ENCODE measurements at regions not wholly inside any gene's neighbourhood (a gene's known extent, or its start where the extent isn't known, plus 50 kb on each side); places are given as distances from the start of the nearest gene placed in this dataset.

DNA sequence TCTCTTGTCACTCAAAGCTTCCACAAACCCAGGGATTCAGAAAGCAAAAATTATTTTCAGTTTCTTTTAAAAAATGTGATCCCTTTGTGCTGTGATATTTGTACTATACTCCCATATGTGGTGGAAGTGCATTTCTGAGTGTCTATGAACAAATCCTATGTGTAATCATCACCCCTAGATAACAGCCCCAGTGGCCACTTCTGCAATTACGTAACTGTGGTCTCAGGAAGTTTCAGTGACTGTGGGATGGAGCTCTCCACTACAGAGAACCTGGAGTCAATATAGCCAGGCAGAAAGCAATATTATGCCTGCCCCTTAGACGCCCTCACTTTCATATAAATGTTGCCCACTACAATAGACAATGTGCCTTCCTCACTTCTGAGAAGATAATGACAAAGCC is 1101.7 kb upstream of the GHITM start:
- no peak for DNase-seq

DNA sequence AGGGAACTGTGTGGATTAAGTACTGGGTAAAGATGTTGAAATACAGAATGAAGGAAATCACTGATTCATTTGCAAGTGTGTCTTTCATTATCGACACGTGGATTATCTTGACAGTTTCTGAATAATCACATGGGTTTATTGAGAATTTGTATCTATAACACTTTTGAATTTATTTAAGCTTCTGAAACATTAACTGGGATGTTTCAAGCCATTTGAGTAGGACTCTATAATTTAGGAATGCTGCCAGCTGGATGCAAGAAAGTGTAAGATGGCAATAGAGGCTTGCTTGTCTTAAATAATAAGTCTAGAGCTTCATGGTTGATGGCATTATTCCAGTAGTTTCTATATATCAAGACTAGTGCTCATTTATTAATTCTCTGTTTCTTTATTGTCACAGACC is 1100.7 kb upstream of the GHITM start:
- DNase-seq = no peak

DNA sequence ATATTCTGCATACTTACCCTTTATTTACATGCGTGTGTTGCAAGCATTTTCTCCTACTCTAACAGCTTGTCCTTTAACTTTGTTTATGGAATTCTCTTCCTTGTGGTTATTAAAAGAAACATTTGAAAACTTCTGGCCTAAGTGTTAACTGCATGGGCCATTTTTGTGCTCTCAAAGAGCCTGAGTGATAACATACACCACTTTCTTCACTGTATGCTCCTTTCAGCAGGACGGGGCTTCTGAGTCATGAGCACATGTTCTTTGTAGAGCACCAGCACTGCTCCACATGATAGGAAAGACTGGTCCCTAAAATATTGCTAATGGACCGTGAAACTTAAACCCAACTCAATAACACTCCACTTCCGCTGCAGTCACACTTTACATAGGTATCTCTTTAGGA is 1093.6 kb upstream of the GHITM start:
- no peak for DNase-seq

DNA sequence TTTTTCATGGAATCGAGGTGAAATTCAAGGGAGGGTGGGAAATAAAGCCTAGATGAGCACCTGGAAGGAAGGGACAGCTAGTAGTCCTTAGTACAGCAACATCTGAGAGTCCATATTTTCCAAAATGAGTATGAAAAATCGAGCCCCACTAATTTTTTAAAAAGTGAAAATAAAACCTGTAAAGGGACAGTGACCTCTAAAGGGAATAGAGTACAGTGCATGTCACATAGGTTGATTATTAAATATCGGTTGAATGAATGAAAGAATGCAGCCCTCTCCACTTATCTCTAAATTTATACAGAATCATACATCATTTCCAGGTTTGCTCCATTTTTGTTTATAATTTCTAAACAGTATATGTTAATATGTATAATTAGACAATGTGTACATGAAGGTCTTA is 1088.5 kb upstream of the GHITM start:
- no peak for DNase-seq

DNA sequence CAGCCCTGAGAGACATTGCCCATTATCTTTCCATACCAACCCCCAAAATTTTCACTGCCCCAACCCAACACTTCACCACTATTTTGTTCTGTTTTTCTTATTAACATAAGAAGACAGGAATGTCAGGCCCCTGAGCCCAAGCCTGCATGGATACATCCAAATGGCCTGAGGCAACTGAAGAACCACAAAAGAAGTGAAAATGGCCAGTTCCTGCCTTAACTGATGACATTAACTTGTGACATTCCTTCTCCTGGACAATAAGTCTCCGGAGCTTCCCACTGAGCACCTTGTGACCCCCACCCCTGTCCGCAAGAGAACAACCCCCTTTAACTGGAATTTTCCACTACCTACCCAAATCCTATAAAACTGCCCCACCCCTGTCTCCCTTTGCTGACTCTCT is 1076.4 kb upstream of the GHITM start:
- DNase-seq = no peak

DNA sequence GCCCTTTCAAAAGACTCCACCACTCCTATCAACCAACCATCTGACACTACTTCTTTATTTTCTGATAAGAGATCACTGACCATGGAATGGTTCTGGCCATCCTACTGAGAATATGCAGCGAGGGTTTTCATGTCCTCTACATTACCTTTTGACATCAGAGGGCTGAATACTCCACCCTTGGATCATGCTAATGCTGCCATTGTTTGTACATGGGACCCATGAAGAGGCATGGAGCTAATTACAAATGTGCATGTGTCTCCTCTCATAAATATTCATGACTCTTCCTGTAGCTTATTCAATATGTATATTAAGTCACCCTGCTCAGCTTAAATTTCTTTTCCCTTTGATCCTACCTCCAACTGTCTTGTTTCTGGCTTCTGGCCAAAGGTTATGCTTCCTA is 1065.8 kb upstream of the GHITM start:
- no peak for DNase-seq

DNA sequence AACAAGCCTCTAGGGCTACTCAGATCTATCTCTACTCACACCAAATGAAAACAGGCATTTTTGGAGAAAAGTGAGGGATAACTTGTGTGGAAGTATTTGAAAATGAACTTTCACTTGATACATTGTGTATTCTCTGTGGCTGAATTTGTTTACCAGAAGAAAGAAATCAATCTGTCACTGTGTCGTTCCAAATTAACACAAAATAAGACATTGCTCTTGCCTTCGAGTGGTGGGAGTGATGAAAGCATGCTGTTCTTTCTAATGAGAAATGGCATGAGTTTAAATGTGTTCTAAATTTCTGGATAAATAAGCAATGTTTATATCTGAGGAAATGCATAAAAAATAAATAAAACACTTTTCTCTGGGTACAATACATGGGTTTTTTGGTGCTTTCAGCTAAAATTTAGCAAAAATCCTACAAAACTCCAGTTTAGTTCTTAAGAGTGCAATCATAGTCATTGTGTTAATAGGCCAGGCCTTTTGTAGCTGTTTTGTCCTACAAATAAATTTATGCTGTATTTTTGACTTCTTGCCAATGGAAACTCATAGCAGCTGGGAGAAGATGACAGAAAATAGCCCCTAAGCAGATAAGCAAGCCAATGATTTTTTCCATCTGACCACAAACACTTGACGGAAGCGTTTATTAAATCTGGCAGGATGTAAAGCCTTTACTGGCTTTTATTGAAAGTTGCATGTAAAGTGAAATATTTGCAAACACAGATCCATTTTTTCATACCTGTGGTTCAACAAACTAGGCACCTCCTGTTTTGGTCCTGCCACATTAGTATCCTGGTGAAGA is 1064.1 kb upstream of the GHITM start:
- peak; percentile 56 for DNase-seq

DNA sequence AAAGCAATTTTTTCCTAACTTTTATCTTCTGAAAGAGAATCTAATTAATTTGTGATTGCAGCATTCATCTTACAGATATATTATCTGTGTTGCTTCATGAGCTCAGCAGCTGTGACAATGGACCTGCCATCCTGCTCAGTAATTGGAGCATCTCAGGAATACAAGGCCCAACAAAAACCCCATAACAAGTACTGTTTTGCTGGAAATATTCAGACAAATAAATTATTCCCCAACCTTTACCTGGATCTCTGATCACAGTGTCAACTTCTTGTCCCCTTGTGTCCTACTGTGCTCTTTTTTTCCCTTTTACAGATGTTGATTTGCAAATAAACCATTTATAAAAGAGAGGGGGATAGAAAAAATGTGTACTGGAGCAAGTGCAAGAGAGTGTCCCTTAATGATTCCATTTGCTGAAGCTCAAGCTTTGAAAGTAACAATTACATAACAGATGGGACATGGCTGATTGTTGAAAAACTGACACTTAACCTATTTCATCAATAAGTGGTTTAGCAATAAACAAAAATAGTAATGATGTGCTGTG is 1063.4 kb upstream of the GHITM start:
- peak; percentile 37 for DNase-seq

DNA sequence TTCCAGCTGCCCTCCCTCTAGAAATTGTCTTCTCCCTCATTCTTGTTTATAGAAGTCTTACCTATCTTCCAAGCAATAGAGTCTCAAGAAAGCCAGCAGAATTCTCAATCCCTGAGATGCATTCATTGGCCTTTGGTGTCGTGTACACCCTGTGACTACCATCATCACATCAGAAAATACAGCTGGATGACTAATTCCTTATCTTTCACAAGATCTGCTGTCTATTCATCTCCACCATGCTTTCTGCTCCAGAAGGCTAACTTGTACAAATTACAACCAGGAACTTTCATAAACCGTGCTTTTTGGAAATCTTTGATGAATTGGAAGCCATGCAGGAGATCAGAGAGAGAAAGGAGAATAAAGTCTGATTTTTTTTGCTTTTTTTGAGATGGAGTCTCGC is 1062.9 kb upstream of the GHITM start:
- DNase-seq = no peak

DNA sequence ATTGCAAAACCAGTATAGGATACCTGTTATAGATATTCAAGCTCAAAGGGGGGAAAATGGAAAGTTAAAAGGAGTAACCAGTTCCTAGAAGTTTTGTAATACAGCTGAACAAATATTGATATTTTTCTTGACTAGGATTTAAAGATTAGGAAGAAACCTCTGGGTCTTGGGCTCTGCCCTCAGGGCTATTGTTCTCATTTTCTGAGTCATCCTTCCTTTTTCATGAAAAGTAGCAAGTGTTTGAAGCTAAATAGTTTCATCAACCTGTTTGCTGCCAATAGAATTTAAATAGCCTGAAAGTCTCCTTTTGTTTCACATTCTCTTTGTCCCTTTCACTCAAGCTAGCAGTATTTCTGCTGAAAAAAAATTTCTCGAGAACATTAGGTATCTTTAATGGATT is 1061.1 kb upstream of the GHITM start:
- DNase-seq = no peak

DNA sequence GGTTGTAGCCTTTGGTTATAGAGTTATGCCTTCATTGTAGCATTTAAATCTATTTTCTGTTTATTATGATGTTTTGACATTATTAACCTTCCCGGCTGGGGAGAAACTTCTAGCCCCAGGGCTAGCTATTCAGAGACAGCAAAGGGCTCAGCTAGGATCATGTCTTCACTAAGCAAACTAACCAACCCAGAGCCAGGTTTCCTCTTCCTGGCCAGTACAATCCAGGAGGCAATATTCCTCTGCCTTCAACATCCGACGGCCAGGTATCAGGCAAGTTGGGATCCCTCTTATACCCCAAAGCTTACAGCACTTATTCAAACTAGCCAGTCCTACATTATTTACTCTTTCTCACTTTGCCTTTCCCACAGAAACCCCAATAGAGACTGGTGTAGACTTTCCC is 1060.7 kb upstream of the GHITM start:
- DNase-seq = no peak

DNA sequence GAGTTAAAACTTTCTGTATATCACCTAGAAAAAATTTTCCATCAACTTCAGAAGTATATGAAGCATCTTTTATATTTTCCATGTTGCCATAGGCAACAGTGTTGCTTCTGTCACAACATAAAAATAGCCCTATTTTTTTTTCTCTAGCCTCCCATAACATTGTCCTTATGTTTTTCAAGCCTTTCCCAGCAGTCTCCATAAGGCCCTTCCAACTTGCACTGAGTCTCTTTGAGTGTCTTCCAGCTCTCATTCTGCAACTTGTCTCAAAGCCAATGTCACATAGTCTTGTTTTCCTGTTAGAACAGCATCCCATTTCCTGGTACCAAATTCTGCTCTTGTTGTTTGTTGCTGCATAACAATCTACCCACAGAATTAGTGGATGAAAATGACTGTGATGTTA is 1055.5 kb upstream of the GHITM start:
- no peak for DNase-seq

DNA sequence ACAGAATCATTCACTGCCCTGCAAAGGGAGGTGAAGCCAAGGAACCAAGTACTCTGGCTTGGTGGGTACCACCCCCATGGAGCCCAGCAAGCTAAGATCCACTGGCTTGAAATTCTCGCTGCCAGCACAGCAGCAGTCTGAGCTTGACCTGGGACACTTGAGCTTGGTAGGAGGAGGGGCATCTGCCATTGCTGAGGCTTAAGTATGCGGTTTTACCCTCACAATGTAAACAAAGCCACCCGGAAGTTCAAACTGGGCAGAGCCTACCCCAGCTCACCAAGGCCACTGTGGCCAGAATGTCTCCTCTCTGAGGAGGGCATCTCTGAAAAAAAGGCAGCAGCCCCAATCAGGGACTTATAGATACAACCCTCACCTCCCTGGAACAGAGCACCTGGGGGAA is 1050.0 kb upstream of the GHITM start:
- no peak for DNase-seq

DNA sequence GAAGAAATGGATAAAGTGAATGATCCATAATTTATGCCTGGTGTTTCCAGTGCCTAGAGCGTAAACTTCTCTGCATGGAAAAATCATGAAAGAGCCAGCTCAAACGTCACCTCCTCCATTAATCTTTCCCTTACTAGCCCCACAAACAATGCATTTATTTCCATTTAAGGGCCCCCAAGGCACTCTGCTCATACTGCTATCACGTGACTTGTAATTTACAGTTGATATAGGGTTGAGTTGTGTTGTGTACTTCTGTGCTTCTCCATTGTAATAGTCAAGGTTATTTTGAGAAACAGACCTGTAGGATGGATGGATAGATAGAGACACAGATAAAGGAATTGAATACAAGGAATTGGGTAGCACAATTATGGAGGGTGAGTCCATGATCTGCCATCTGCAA is 1034.7 kb upstream of the GHITM start:
- no peak for DNase-seq

DNA sequence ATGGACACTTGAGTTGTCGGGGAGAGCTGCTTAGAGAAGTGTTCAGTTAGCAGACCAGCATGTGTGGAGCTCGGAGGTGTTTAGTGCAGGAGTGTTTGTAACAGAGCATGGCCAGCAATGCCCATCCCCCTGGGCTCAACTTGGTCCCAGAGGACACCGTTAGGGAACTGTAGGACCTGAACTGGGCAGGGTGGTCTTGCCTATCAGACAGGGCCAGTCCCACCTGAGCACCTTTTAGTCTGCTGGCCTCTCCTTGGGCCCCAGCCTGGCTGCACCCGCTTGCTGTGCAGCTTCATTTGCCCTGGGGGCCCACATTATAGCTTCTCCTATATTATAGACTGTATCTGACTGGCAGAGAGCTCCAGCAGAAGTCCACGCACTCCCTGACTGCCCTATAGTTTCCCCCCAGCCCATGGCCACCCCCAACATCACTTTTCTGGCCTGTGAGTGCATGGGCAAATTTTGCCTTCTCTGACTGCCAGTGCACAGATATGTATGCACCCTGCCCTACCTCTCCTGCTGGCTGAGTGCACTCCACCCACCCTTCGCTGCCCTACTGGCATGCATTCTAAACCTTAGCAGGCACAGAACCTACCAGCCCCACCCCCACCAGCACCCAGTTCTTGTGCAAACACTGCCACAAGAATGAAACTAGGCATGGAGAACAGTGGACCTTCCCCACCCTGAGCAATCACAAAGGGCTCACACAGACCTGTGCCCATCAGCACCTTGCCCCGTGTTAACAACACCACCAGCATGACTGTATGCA is 1030.6 kb upstream of the GHITM start:
- DNase-seq = no peak

DNA sequence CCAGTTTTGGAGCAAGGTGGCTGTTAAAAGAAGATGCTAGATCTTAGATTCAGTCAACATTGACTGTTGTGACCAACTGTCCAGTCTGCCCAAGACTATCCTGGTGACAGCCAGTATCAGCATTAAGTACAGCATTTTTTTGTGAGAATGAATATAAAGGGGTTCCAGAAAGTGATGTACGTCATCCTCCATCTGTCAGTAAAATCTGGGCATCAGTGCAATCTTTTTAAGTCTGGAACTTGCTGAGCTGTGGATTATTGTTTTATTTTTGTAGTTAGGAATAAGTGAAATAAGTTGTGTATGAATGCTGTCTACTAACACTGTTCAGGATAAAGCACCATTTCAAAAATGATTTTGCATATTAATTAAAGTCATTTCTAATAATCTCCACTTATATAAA is 1020.0 kb upstream of the GHITM start:
- no peak for DNase-seq

DNA sequence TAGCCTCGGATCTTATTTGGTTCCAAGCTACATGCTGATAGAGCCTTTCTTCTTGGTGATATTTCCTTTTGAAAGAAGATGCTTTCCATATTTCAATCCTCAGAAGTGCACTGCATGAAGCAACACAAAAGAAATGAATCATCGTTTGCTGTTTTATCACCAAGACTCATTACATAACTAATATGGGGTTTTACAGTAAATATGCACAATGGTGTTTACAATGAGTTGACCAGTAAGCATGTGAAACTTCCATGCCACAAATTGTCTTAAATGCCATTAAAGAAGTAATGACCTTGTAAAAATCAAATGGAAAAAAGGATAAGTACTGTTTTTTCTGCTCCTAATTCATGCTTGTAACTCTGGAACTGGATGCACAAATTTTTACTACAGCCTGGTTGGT is 1017.0 kb upstream of the GHITM start:
- no peak for DNase-seq

DNA sequence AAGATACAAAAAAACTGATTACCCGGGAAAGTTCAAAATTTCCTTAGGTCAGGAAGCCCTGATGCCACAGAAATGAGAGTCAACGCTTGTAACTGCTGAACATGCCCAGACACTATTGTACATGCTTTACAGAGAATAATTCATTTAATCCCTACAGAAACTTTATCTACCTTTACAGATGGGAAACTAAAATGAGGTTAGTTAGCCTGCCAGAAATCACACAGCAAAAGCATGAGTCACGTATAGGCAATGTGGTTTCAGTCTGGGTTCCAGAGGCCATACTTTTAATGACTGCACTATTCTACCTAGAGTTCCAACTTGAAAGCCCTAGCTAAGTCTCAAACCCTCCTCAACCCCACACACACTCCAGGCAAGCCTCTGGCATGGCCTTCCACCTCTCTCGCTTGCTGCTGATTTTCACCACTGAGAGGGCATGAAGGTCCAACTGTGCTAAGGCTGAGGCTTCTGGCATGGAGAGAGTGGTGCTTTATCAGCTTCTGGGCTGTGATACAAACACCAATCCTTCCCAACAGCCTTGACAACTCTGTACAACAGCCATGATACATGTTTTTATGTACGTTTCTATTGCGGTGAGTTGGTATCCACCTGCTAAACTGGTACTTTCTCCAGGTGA is 1011.2 kb upstream of the GHITM start:
- no peak for DNase-seq

DNA sequence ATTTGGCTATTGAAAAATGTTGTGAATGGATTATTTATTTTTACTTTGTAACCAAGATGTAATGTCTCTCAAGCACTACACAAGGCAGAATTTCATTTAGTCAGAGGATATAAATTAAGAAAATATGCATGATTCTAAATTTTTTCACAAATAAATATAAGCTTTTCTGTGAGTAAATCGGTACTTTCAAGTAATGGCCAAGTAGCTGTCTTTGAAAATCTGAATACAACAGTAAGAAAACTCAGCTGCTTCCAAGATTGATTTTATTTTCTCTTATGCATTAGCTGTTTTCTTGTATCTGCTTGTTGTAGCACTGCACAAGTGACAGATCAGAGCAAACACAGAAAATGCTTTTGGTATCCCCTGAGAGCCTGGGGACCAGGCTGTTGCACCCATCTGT is 998.5 kb upstream of the GHITM start:
- no peak for DNase-seq

DNA sequence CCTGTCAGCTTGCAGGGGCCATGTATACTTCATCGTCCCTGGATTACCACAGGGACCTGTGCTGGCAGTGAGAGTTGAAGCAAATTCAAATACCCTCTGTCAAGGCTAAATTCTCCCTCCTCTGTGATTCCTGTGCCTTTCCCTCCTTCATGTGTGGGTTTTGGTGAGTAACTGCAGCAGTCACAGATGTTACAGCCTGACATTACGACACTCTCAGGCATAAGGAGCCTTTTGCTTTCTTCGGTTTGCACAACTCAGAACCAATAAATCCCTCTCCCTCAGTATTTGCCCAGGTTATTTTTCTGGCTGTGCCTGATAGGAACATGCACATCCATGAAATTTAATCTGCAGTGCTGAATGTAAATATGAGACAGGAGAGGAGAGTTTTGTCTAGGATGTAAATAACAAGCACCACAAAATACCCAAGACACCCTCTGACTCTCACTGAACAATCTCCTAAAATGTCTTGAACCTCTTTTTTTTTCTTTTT is 997.2 kb upstream of the GHITM start:
- DNase-seq = no peak

DNA sequence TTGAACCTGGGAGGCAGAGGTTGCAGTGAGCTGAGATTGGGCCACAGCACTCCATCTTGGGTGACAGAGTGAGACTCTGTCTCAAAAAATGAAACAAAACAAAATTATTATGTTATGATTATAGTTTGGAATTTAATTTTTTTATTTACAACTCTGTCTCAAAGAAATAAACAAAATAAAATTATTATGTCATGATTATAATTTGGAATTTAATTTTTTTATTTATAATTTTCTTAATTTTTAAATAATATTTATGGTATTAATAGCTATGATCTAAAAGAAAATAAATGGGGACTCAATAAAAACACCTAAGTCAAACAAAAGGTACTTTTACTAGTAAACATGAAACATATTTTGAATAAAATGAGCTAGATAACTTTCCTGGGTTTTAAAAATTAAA is 994.8 kb upstream of the GHITM start:
- DNase-seq = no peak

DNA sequence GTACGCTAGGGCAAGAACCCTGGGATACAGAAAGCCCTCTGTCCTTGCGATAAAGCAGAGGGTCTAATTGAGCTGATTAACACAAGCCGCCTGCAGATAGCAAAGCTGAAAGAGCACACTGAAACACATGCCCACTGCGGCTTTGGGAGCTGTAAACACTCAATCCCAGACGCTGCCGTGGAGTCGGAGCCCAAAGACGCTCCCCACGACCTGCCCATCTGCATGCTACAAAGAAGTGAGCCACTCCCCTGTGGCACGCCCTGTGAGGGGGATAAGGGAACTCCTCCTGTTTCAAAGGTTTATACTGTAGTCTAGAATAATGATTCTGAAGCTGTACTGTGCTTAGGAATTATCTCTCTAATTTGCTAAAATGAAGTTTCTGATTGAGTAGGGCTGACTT is 985.6 kb upstream of the GHITM start:
- DNase-seq = no peak

DNA sequence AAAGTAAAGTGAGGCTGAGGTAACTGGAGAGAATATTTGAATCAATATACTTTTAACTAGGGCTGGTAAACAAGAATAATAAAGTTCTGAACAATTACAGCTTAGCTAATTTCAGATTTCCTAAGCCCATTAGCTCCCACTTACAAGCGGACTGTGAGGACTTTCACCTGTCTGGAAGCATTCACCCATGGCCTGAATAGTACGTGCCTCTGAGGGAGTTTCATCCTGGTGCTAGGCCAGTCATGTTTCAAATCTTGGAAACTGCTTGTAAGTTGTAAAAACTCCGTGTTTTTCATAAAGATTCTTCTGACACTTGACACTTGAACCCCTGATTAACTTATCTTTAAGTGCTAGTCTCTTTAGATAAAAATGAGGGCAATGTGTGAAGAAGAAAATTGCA is 975.2 kb upstream of the GHITM start:
- DNase-seq = peak; percentile 37

DNA sequence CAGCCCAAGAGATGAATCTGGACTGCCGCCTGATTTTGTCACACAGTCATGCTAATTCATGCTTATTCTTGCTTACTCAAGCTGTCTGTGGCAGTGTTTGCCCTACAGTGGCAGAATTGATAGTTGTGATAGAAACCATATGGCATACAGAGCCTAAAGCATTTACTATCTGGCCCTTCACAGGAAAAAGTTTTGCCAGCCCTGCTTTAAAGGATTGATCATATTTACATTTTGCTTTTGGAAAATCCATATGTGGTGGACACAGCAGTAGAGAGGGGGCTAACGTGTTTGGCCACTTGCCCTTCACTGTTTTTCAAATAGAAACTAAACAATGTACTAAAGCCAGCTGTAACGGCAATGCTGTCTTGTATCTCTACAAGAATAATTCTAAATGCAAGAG is 974.0 kb upstream of the GHITM start:
- DNase-seq = peak; percentile 58
